ENCODE measurements at regions not wholly inside any gene's neighbourhood (a gene's known extent, or its start where the extent isn't known, plus 50 kb on each side); places are given as distances from the start of the nearest gene placed in this dataset.
A peak's percentile ranks its signal among the peaks of the same experiment; 100 is the strongest.
"Not testable (repeated sequence)": the region's sequence is repeated elsewhere in the genome, so short reads cannot be mapped to it uniquely, and the experiment has no call there.

- not testable (repeated sequence) for DNase-seq
Observed at GRCh38 chr22:23436354-23437106, 143.6 kb downstream of the IGLL1 start.

GRCh38 chr22:23435186-23435585 lies 144.9 kb downstream of the IGLL1 start:
- not testable (repeated sequence) for DNase-seq

- not testable (repeated sequence) for DNase-seq
Observed at GRCh38 chr22:23434198-23434830, 145.8 kb downstream of the IGLL1 start.

- peak; percentile 36 for DNase-seq
Observed at GRCh38 chr22:23433127-23434005, 146.7 kb downstream of the IGLL1 start.

- not testable (repeated sequence) for DNase-seq
Observed at GRCh38 chr22:23432719-23433118, 147.4 kb downstream of the IGLL1 start.

- DNase-seq: no peak
Observed at GRCh38 chr22:23431337-23432072, 148.6 kb downstream of the IGLL1 start.

- not testable (repeated sequence) for DNase-seq
Observed at GRCh38 chr22:23424551-23425068, 155.5 kb downstream of the IGLL1 start.

- DNase-seq: no peak
Observed at GRCh38 chr22:23424031-23424430, 156.1 kb downstream of the IGLL1 start.

- not testable (repeated sequence) for DNase-seq
Observed at GRCh38 chr22:23422281-23422680, 157.8 kb downstream of the IGLL1 start.

GRCh38 chr22:23421300-23421699 lies 158.8 kb downstream of the IGLL1 start:
- DNase-seq: not testable (repeated sequence)

- DNase-seq: no peak
Observed at GRCh38 chr22:23419931-23420330, 160.2 kb downstream of the IGLL1 start.

- DNase-seq: no peak
Observed at GRCh38 chr22:23419171-23419570, 160.9 kb downstream of the IGLL1 start.

GRCh38 chr22:23418159-23418788 lies 161.8 kb downstream of the IGLL1 start:
- no peak for DNase-seq

GRCh38 chr22:23417327-23417726 lies 162.8 kb downstream of the IGLL1 start:
- peak; percentile 85 for DNase-seq

- DNase-seq: not testable (repeated sequence)
Observed at GRCh38 chr22:23416169-23416690, 163.9 kb downstream of the IGLL1 start.

GRCh38 chr22:23415490-23415851 lies 164.6 kb downstream of the IGLL1 start:
- DNase-seq: no peak

- DNase-seq: no peak
Observed at GRCh38 chr22:23414727-23415489, 165.2 kb downstream of the IGLL1 start.

- DNase-seq: no peak
Observed at GRCh38 chr22:23411739-23412138, 168.4 kb downstream of the IGLL1 start.

GRCh38 chr22:23410411-23410810 lies 169.7 kb downstream of the IGLL1 start:
- no peak for DNase-seq

- no peak for DNase-seq
Observed at GRCh38 chr22:23409976-23410375, 170.1 kb downstream of the IGLL1 start.

- no peak for DNase-seq
Observed at GRCh38 chr22:23408321-23408720, 171.8 kb downstream of the IGLL1 start.

Measured in suppressor macrophage treated with lipopolysaccharide for 4 hours (primary cell).